HG03354 (cell line): ENCODE measurements at regions not wholly inside any gene's neighbourhood (a gene's known extent, or its start where the extent isn't known, plus 50 kb on each side); places are given as distances from the start of the nearest gene placed in this dataset.

Experiments used
- ATAC-seq: cut with Tn5 transposase; IDR thresholded peaks from one replicate; pipeline ENCODE4 v1.9.1; 2021; ENCODE audit warnings: mild to moderate bottlenecking; ENCODE audit not compliant: unreplicated experiment, poor library complexity, severe bottlenecking

GRCh38 chr5:1709171-1709803, 90.3 kb downstream of the MRPL36 start:
- ATAC-seq, result no peak

- no peak for ATAC-seq
Measured at GRCh38 chr5:1708592-1709141, 91.0 kb downstream of the MRPL36 start.

GRCh38 chr5:1707467-1707866, 92.2 kb downstream of the MRPL36 start:
- ATAC-seq, result no peak

- no peak for ATAC-seq
Measured at GRCh38 chr5:1706428-1706827, 93.2 kb downstream of the MRPL36 start.

GRCh38 chr5:1706021-1706420, 93.6 kb downstream of the MRPL36 start:
- no peak for ATAC-seq

GRCh38 chr5:1704676-1705075, 95.0 kb downstream of the MRPL36 start:
- ATAC-seq, result no peak

- ATAC-seq, result no peak
Measured at GRCh38 chr5:1704266-1704665, 95.4 kb downstream of the MRPL36 start.

- ATAC-seq, result no peak
Measured at GRCh38 chr5:1703352-1704050, 96.1 kb downstream of the MRPL36 start.

- no peak for ATAC-seq
Measured at GRCh38 chr5:1702318-1702717, 97.3 kb downstream of the MRPL36 start.

- ATAC-seq, result no peak
Measured at GRCh38 chr5:1701884-1702283, 97.8 kb downstream of the MRPL36 start.

- no peak for ATAC-seq
Measured at GRCh38 chr5:1701216-1701864, 98.3 kb downstream of the MRPL36 start.

GRCh38 chr5:1699394-1699793, 100.2 kb downstream of the MRPL36 start:
- ATAC-seq, result no peak

- ATAC-seq, result no peak
Measured at GRCh38 chr5:1698589-1699316, 100.9 kb downstream of the MRPL36 start.

GRCh38 chr5:1692381-1692780, 107.3 kb downstream of the MRPL36 start:
- no peak for ATAC-seq

- no peak for ATAC-seq
Measured at GRCh38 chr5:1687301-1687970, 112.2 kb downstream of the MRPL36 start.

- no peak for ATAC-seq
Measured at GRCh38 chr5:1686016-1686802, 113.4 kb downstream of the MRPL36 start.

GRCh38 chr5:1685066-1685465, 114.6 kb downstream of the MRPL36 start:
- no peak for ATAC-seq

- no peak for ATAC-seq
Measured at GRCh38 chr5:1681955-1682354, 117.7 kb downstream of the MRPL36 start.
